GM12878 (cell line): ENCODE measurements at regions not wholly inside any gene's neighbourhood (a gene's known extent, or its start where the extent isn't known, plus 50 kb on each side); places are given as distances from the start of the nearest gene placed in this dataset.

Experiments
- ATAC-seq: fragments of 200-7000 bp; cut with Tn5 transposase; 3 replicates; pipeline ENCODE4 v1.9.1; 2020; ENCODE audit warnings: mild to moderate bottlenecking, moderate library complexity
- BruUV-seq: library from RNA; stranded (reverse); fragments of 400-500 nt; replicated peaks from 2 replicates; lab custom pipeline; 2021; lab: Mats Ljungman, UMichigan
- CTCF ChIA-PET: fragments of 300-600 bp; sonication (Branson Sonifier 250); formaldehyde crosslinking; extraction: SDS; loops from one replicate; lab custom pipeline; 2021; ENCODE audit warnings: inconsistent platforms; lab: Yijun Ruan, JAX
- POLR2A ChIA-PET: fragments of 350-600 bp; formaldehyde crosslinking; extraction: SDS; loops from one replicate; lab custom pipeline; 2021; ENCODE audit warnings: inconsistent platforms; lab: Charles Lee
- RAD21 ChIA-PET: fragments of 300-600 bp; sonication (Branson Sonifier 250); formaldehyde crosslinking; loops from one replicate; lab custom pipeline; 2023; ENCODE audit warnings: antibody characterized with exemption; ENCODE audit not compliant: unreplicated experiment; lab: Charles Lee
- SMC1A ChIA-PET: fragments of 300-600 bp; sonication (Branson Sonifier 250); formaldehyde crosslinking; loops from one replicate; lab custom pipeline; 2023; ENCODE audit not compliant: unreplicated experiment, uncharacterized antibody; lab: Charles Lee
- DNase-seq: peaks from one replicate; pipeline ENCODE4 v3.0.0-alpha.2; 2011; ENCODE audit warnings: low read depth, low spot score
- FAIRE-seq: peaks from 3 replicates; lab custom pipeline; 2011; peaks lifted over from hg19 to GRCh38; lab: Jason Lieb, UNC
- H2AFZ ChIP-seq: 2 replicates; pipeline ENCODE4 v1.6.0; 2011; ENCODE audit warnings: low read depth, low read length, control low read depth; ENCODE audit not compliant: control insufficient read depth
- H3K27ac ChIP-seq: 2 replicates; pipeline ENCODE4 v1.5.1; 2011; ENCODE audit warnings: control low read depth; ENCODE audit not compliant: control insufficient read depth, insufficient read depth
- H3K27me3 ChIP-seq, 2 experiments: replicated peaks in 1 of 2; 2 replicates each; pipeline versions ENCODE4 v1.6.0 to v1.6.1; 2011; ENCODE audit warnings: low read length in 1 of 2; ENCODE audit not compliant: control insufficient read depth in 2 of 2, insufficient read depth in 2 of 2
- H3K36me3 ChIP-seq, 2 experiments: 2 replicates each; pipeline ENCODE4 v1.5.1; 2011; ENCODE audit warnings: low read length in 1 of 2; ENCODE audit not compliant: control insufficient read depth in 2 of 2, insufficient read depth in 2 of 2
- H3K4me1 ChIP-seq: 2 replicates; pipeline ENCODE4 v1.6.1; 2011; ENCODE audit warnings: mild to moderate bottlenecking, low read length, moderate library complexity, mixed read lengths; ENCODE audit not compliant: control insufficient read depth, insufficient read depth
- H3K4me2 ChIP-seq: 2 replicates; pipeline ENCODE4 v1.6.0; 2011; ENCODE audit warnings: control low read depth; ENCODE audit not compliant: control insufficient read depth, insufficient read depth
- H3K4me3 ChIP-seq: fragments of 200-600 bp; sonication (generic); 2 replicates; pipeline ENCODE4 v1.5.1; 2016
- H3K79me2 ChIP-seq: 2 replicates; pipeline ENCODE4 v1.6.0; 2011; ENCODE audit warnings: low read length; ENCODE audit not compliant: control insufficient read depth, insufficient read depth
- H3K9ac ChIP-seq: 2 replicates; pipeline ENCODE4 v1.8.0; 2011; ENCODE audit warnings: low read length, control low read depth, mixed read lengths; ENCODE audit not compliant: control insufficient read depth, insufficient read depth
- H3K9me3 ChIP-seq: replicated peaks from 3 replicates; pipeline ENCODE4 v1.5.1; 2011; ENCODE audit warnings: mild to moderate bottlenecking, low read length; ENCODE audit not compliant: control insufficient read depth, insufficient read depth
- H4K20me1 ChIP-seq: 2 replicates; pipeline ENCODE4 v1.6.0; 2011; ENCODE audit not compliant: control insufficient read depth, insufficient read depth
- ATF7 ChIP-seq: fragments of 450-650 bp; IDR thresholded peaks from 2 replicates; pipeline ENCODE4 v1.6.1; 2016; ENCODE audit warnings: low read depth, mild to moderate bottlenecking
- BHLHE40 ChIP-seq, 2 experiments: fragments of 450-650 bp in 1 of 2; IDR thresholded peaks; 2 replicates each; pipeline ENCODE4 v1.6.1; 2011 to 2017; ENCODE audit warnings: low read depth in 2 of 2, borderline replicate concordance in 1 of 2, improper control_type of control experiment in 1 of 2, low read length in 1 of 2, mild to moderate bottlenecking in 1 of 2
- DPF2 ChIP-seq: fragments of 450-650 bp; IDR thresholded peaks from 2 replicates; pipeline ENCODE4 v1.6.1; 2017; ENCODE audit warnings: mild to moderate bottlenecking
- EZH2 ChIP-seq: IDR thresholded peaks from 2 replicates; pipeline ENCODE4 v1.6.1; 2012; ENCODE audit warnings: low read depth, mild to moderate bottlenecking, control low read depth, inconsistent platforms, low read length, borderline replicate concordance; ENCODE audit not compliant: control insufficient read depth
- GABPA ChIP-seq: IDR thresholded peaks from 2 replicates; pipeline ENCODE4 v1.6.1; 2014; ENCODE audit warnings: antibody characterized with exemption, low read depth, mild to moderate bottlenecking, inconsistent platforms
- MYC ChIP-seq: IDR thresholded peaks from 2 replicates; pipeline ENCODE4 v1.6.1; 2011; ENCODE audit warnings: mild to moderate bottlenecking, low read length, moderate library complexity, inconsistent platforms; ENCODE audit not compliant: insufficient read depth, insufficient replicate concordance, insufficient read length, severe bottlenecking
- TAF1 ChIP-seq: IDR thresholded peaks from 2 replicates; pipeline ENCODE4 v1.6.1; 2011; ENCODE audit warnings: mild to moderate bottlenecking, low read depth, low read length, borderline replicate concordance
- WGBS: methylation state at CpG from one replicate; pipeline ENCODE4 v1.1.6; 2016; ENCODE audit warnings: low lambda C conversion rate; ENCODE audit not compliant: insufficient replicate concordance, insufficient coverage; ENCODE audit errors: missing lambda C conversion rate; 5-methylcytosine and 5-hydroxymethylcytosine counted together
- in situ Hi-C: fragments of 300-500 bp; cut with MboI; formaldehyde crosslinking; loops from 9 replicates; pipeline ENCODE4 v1.14.3; 2018; ENCODE audit warnings: mixed read lengths
- intact Hi-C: fragments of 100-400 bp; cut with micrococcal nuclease; formaldehyde crosslinking; loops from one replicate; pipeline ENCODE4 v1.14.2; 2022; ENCODE audit not compliant: unreplicated experiment
- TF ChIP-seq, protein P1 (sequence below): fragments of 150-350 bp; IDR thresholded peaks from 2 replicates; pipeline ENCODE4 v1.6.1; 2016; ENCODE audit warnings: low read depth, low read length
- TF ChIP-seq, protein P2 (sequence below): IDR thresholded peaks from 2 replicates; pipeline ENCODE4 v1.6.1; 2011; ENCODE audit warnings: low read depth, low read length, improper control_type of control experiment, borderline replicate concordance
- TF ChIP-seq, protein P3 (sequence below): fragments of 450-650 bp; IDR thresholded peaks from 2 replicates; pipeline ENCODE4 v1.6.1; 2018; ENCODE audit warnings: borderline replicate concordance, mild to moderate bottlenecking; ENCODE audit not compliant: partially characterized antibody
- TF ChIP-seq, protein P4 (sequence below): fragments of 450-650 bp; IDR thresholded peaks from 2 replicates; pipeline ENCODE4 v1.6.1; 2017; ENCODE audit warnings: low read depth, mild to moderate bottlenecking, moderate library complexity
- TF ChIP-seq, protein P5 (sequence below): fragments of 450-650 bp; IDR thresholded peaks from 2 replicates; pipeline ENCODE4 v1.6.1; 2017; ENCODE audit warnings: antibody characterized with exemption, mild to moderate bottlenecking, moderate library complexity

DNA sequence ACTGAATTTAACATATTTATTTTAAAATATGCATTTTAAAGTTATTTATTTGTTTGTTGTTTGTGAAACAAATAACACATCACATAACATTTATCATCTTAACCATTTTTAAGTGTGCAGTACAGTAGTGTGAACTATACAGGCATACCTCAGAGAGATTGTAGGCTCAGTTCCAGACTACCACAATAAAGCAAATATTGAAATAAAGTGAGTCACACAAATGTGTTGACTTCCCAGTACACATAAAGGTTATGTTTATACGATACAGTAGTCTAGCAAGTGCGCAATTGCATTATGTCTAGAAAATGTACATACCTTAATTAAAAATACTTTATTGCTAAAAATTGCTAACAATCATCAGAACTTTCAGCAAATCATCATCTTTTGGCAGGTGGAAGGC lies 739.4 kb upstream of the ADGRL4 start:
- no peaks in the 10 kb centered on the region; the same call in 2 of the 3 replicates for H3K9me3 ChIP-seq
- WGBS: 87% methylated on average over 2 of the region's 2 CpGs
- H3K36me3 ChIP-seq: no peaks in the 10 kb centered on the region
- peaks cover 10% of the 10 kb centered on the region; the same call in 1 of the 2 replicates for H3K4me1 ChIP-seq
- no peak overlapping the region for H3K4me3 ChIP-seq
- in situ Hi-C loops: no loop called here
- no peaks in the 10 kb centered on the region for H3K79me2 ChIP-seq
- ATAC-seq (no peak), FAIRE-seq (no peak), DNase-seq (no peak)
- intact Hi-C loops: no loop called here
- ChIA-PET RAD21 (no interaction called here), CTCF (no interaction called here), SMC1A (interaction anchor here (0.6 kb wide), 1 partner anchor 1467 kb away, joined by 3 read pairs; no protein-coding TSS in a partner anchor), POLR2A (no interaction called here)
- no peaks in the 10 kb centered on the region for H4K20me1 ChIP-seq
- H3K27me3 ChIP-seq: no peaks in the 10 kb centered on the region
- H2AFZ ChIP-seq: no peak overlapping the region
- H3K9ac ChIP-seq: no peak overlapping the region
- BruUV-seq: no TSS peak
- H3K27ac ChIP-seq: no peak overlapping the region
- no peak overlapping the region for H3K4me2 ChIP-seq
- TF ChIP-seq, protein P1, sequence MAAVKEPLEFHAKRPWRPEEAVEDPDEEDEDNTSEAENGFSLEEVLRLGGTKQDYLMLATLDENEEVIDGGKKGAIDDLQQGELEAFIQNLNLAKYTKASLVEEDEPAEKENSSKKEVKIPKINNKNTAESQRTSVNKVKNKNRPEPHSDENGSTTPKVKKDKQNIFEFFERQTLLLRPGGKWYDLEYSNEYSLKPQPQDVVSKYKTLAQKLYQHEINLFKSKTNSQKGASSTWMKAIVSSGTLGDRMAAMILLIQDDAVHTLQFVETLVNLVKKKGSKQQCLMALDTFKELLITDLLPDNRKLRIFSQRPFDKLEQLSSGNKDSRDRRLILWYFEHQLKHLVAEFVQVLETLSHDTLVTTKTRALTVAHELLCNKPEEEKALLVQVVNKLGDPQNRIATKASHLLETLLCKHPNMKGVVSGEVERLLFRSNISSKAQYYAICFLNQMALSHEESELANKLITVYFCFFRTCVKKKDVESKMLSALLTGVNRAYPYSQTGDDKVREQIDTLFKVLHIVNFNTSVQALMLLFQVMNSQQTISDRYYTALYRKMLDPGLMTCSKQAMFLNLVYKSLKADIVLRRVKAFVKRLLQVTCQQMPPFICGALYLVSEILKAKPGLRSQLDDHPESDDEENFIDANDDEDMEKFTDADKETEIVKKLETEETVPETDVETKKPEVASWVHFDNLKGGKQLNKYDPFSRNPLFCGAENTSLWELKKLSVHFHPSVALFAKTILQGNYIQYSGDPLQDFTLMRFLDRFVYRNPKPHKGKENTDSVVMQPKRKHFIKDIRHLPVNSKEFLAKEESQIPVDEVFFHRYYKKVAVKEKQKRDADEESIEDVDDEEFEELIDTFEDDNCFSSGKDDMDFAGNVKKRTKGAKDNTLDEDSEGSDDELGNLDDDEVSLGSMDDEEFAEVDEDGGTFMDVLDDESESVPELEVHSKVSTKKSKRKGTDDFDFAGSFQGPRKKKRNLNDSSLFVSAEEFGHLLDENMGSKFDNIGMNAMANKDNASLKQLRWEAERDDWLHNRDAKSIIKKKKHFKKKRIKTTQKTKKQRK: no peak
- TF ChIP-seq, protein P2, sequence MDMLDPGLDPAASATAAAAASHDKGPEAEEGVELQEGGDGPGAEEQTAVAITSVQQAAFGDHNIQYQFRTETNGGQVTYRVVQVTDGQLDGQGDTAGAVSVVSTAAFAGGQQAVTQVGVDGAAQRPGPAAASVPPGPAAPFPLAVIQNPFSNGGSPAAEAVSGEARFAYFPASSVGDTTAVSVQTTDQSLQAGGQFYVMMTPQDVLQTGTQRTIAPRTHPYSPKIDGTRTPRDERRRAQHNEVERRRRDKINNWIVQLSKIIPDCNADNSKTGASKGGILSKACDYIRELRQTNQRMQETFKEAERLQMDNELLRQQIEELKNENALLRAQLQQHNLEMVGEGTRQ: no peak
- TF ChIP-seq EZH2 (no peak), GABPA (no peak), TAF1 (no peak), BHLHE40 (IDR thresholded peaks at IDR 0.05; ENCODE audit: borderline replicate concordance in 1 of 2, low read depth in 2 of 2, low read length in 1 of 2) (no peak), MYC (no peak), ATF7 (no peak), DPF2 (no peak)
- TF ChIP-seq, protein P3, sequence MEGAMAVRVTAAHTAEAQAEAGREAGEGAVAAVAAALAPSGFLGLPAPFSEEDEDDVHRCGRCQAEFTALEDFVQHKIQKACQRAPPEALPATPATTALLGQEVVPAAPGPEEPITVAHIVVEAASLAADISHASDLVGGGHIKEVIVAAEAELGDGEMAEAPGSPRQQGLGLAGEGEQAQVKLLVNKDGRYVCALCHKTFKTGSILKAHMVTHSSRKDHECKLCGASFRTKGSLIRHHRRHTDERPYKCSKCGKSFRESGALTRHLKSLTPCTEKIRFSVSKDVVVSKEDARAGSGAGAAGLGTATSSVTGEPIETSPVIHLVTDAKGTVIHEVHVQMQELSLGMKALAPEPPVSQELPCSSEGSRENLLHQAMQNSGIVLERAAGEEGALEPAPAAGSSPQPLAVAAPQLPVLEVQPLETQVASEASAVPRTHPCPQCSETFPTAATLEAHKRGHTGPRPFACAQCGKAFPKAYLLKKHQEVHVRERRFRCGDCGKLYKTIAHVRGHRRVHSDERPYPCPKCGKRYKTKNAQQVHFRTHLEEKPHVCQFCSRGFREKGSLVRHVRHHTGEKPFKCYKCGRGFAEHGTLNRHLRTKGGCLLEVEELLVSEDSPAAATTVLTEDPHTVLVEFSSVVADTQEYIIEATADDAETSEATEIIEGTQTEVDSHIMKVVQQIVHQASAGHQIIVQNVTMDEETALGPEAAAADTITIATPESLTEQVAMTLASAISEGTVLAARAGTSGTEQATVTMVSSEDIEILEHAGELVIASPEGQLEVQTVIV: no peak
- TF ChIP-seq, protein P4, sequence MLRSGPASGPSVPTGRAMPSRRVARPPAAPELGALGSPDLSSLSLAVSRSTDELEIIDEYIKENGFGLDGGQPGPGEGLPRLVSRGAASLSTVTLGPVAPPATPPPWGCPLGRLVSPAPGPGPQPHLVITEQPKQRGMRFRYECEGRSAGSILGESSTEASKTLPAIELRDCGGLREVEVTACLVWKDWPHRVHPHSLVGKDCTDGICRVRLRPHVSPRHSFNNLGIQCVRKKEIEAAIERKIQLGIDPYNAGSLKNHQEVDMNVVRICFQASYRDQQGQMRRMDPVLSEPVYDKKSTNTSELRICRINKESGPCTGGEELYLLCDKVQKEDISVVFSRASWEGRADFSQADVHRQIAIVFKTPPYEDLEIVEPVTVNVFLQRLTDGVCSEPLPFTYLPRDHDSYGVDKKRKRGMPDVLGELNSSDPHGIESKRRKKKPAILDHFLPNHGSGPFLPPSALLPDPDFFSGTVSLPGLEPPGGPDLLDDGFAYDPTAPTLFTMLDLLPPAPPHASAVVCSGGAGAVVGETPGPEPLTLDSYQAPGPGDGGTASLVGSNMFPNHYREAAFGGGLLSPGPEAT: no peak
- TF ChIP-seq, protein P5, sequence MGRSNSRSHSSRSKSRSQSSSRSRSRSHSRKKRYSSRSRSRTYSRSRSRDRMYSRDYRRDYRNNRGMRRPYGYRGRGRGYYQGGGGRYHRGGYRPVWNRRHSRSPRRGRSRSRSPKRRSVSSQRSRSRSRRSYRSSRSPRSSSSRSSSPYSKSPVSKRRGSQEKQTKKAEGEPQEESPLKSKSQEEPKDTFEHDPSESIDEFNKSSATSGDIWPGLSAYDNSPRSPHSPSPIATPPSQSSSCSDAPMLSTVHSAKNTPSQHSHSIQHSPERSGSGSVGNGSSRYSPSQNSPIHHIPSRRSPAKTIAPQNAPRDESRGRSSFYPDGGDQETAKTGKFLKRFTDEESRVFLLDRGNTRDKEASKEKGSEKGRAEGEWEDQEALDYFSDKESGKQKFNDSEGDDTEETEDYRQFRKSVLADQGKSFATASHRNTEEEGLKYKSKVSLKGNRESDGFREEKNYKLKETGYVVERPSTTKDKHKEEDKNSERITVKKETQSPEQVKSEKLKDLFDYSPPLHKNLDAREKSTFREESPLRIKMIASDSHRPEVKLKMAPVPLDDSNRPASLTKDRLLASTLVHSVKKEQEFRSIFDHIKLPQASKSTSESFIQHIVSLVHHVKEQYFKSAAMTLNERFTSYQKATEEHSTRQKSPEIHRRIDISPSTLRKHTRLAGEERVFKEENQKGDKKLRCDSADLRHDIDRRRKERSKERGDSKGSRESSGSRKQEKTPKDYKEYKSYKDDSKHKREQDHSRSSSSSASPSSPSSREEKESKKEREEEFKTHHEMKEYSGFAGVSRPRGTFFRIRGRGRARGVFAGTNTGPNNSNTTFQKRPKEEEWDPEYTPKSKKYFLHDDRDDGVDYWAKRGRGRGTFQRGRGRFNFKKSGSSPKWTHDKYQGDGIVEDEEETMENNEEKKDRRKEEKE: no peak
